ENCODE measurements at regions not wholly inside any gene's neighbourhood (a gene's known extent, or its start where the extent isn't known, plus 50 kb on each side); places are given as distances from the start of the nearest gene placed in this dataset.

DNA sequence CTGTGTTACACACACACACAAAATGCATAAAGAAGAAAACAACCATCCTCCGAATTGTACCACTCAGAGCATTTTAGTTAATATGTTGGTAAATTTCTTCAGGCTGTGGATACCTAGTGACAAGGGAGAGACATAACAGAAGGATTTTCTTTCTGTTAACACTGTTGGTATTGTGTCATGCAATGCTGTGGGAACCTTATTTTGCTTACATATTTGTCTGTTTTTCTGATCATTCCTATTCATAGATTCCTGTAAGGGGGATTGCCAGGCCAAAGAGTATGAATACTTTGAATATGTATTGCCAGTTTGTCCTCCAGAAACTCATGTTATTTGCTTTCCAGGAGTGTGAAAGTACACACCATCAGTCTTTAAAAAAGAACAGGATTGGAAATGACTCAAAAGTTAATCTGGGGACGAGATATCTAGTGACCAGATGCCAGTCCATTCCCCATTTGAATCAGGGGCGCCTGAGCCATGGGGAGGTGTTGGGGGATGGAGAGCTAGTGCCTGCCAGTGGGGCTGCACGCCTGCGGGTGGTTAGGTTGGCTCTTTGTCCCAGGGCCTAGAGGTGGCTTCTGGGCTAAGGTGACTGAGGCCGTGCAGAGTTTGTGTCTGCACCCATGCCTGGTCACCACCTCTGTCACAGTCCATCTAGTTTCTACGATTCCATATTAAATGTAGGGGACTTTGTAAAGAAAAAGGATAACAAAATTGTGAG lies 142.0 kb downstream of the PTPN20 start:
- BruUV-seq (replicated peaks), result no TSS peak
- intact Hi-C loops (cut with micrococcal nuclease), result no loop called here
- H3K27ac Mint-ChIP-seq (ENCODE audit: low read depth, unreplicated experiment), result no peak overlapping the region
- TF ChIP-seq, protein P1, sequence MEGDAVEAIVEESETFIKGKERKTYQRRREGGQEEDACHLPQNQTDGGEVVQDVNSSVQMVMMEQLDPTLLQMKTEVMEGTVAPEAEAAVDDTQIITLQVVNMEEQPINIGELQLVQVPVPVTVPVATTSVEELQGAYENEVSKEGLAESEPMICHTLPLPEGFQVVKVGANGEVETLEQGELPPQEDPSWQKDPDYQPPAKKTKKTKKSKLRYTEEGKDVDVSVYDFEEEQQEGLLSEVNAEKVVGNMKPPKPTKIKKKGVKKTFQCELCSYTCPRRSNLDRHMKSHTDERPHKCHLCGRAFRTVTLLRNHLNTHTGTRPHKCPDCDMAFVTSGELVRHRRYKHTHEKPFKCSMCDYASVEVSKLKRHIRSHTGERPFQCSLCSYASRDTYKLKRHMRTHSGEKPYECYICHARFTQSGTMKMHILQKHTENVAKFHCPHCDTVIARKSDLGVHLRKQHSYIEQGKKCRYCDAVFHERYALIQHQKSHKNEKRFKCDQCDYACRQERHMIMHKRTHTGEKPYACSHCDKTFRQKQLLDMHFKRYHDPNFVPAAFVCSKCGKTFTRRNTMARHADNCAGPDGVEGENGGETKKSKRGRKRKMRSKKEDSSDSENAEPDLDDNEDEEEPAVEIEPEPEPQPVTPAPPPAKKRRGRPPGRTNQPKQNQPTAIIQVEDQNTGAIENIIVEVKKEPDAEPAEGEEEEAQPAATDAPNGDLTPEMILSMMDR (IDR thresholded peaks at IDR 0.05; ENCODE audit: unreplicated experiment), result no peak
- no peak overlapping the region for H3K4me3 Mint-ChIP-seq (ENCODE audit: unreplicated experiment)
- peaks cover 27% of the 10 kb centered on the region for H3K27me3 Mint-ChIP-seq (ENCODE audit: insufficient read depth, unreplicated experiment)
- H3K36me3 Mint-ChIP-seq (ENCODE audit: insufficient read depth, unreplicated experiment), result no peaks in the 10 kb centered on the region
- no peak for DNase-seq (ENCODE audit: unreplicated experiment)
- H3K9me3 Mint-ChIP-seq (ENCODE audit: unreplicated experiment), result no peaks in the 10 kb centered on the region
- ChIA-PET CTCF (interaction anchor here (0.8 to 3.7 kb wide), 2 partner anchors 18 to 258 kb away, joined by 4 to 14 read pairs; no protein-coding TSS in a partner anchor), POLR2A (no interaction called here)
- H3K4me1 Mint-ChIP-seq (ENCODE audit: insufficient read depth, unreplicated experiment), result no peaks in the 10 kb centered on the region

DNA sequence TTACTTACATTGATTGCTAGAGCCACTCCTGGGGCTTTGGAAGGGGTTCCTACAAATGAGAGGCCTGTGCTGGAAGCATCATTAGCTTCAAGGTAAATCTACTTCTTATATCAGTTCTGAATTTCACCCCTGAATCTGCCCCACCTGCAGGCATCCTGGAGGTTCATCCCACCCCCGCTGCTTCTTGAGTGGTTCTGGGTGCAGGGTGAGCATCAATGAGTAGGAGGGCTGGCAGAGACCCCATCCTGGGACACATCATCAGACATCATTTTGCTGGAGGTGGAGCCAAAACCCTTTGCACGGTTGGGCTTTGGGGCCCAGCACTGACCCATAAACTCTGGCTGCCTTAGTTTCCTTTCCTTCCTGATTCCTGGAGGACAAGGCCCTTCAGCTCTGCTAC lies 143.7 kb downstream of the PTPN20 start:
- peaks cover 43% of the 10 kb centered on the region for H3K27me3 Mint-ChIP-seq (ENCODE audit: insufficient read depth, unreplicated experiment)
- H3K27ac Mint-ChIP-seq (ENCODE audit: low read depth, unreplicated experiment), result no peak overlapping the region
- POLR2A ChIA-PET, result no interaction called here

DNA sequence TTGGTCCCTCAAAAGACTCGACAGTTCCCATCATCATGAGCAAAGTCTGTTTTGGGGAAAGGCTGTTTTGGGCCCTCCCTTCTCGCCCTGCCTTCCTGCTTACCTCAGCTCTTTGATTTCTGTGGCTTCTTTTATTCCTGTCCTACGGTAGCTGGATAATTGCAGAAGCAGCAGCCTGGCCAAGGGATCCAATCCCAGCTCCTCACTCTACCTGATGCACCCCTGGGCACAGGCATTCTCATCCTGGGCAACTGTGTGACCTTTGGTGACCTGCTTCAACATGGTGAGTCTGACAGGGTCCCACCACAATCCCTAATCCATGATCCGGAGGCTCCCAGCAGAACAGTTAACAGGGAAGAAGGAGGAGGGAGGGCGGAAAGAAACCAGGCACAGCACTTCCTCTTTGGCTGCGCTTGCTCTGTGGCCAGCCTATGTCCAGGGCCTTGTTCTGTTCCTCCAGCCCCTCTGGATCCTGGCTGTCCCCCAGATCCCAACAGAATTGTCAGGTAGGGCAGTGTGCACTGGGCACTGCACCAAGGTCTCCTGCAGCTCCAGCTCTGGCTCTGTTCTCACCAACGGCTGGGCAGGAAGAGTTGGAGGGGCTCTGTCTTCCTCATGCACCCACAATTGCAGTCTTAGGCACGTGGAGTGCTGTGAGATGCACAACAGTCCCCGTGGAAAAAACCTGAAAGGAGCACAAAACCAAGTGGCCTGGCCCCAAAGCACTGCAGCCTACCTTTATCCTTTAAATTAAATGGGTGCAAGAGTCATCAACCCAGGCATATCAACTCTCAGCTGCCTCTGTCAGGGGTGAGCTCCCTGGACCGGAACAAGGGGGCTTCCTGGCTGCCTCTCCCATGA lies 144.4 kb downstream of the PTPN20 start:
- Mint-ChIP-seq H3K4me3 (ENCODE audit: unreplicated experiment) (no peak overlapping the region), H3K27ac (ENCODE audit: low read depth, unreplicated experiment) (no peak overlapping the region), H3K27me3 (ENCODE audit: insufficient read depth, unreplicated experiment) (peaks cover 43% of the 10 kb centered on the region), H3K4me1 (ENCODE audit: insufficient read depth, unreplicated experiment) (no peaks in the 10 kb centered on the region), H3K36me3 (ENCODE audit: insufficient read depth, unreplicated experiment) (no peaks in the 10 kb centered on the region), H3K9me3 (ENCODE audit: unreplicated experiment) (no peaks in the 10 kb centered on the region)
- no TSS peak for BruUV-seq (replicated peaks)
- DNase-seq (ENCODE audit: unreplicated experiment), result no peak
- TF ChIP-seq, protein P1 (IDR thresholded peaks at IDR 0.05; ENCODE audit: unreplicated experiment), result no peak
- ChIA-PET POLR2A (no interaction called here), CTCF (interaction anchor here (0.8 to 3.7 kb wide), 4 partner anchors 17 to 256 kb away, joined by 3 to 14 read pairs (median 4); no protein-coding TSS in a partner anchor)
- intact Hi-C loops (cut with micrococcal nuclease), result no loop called here

More for the DNA sequence above, 143.7 kb downstream of the PTPN20 start:
- Mint-ChIP-seq H3K4me1 (ENCODE audit: insufficient read depth, unreplicated experiment) (no peaks in the 10 kb centered on the region), H3K4me3 (ENCODE audit: unreplicated experiment) (no peak overlapping the region), H3K9me3 (ENCODE audit: unreplicated experiment) (no peaks in the 10 kb centered on the region), H3K36me3 (ENCODE audit: insufficient read depth, unreplicated experiment) (no peaks in the 10 kb centered on the region)
- DNase-seq (ENCODE audit: unreplicated experiment), result no peak
- no TSS peak for BruUV-seq (replicated peaks)
- CTCF ChIA-PET, result interaction anchor here (0.6 to 3.7 kb wide), 4 partner anchors 17 to 257 kb away, joined by 3 to 14 read pairs (median 5); no protein-coding TSS in a partner anchor
- intact Hi-C loops (cut with micrococcal nuclease), result no loop called here
- TF ChIP-seq, protein P1 (IDR thresholded peaks at IDR 0.05; ENCODE audit: unreplicated experiment), result no peak

- intact Hi-C loops (cut with micrococcal nuclease), result no loop called here
These were observed 145.0 kb downstream of the PTPN20 start for GRCh38 chr10:47056247-47056510.

More at GRCh38 chr10:47056247-47056510, 145.0 kb downstream of the PTPN20 start:
- no TSS peak for BruUV-seq (replicated peaks)
- DNase-seq (ENCODE audit: unreplicated experiment), result no peak
- ChIA-PET CTCF (interaction anchor here (1.0 to 3.7 kb wide), 2 partner anchors 25 to 255 kb away, joined by 3 to 14 read pairs; no protein-coding TSS in a partner anchor), POLR2A (no interaction called here)
- no peak overlapping the region for H3K4me3 Mint-ChIP-seq (ENCODE audit: unreplicated experiment)
- TF ChIP-seq, protein P1 (IDR thresholded peaks at IDR 0.05; ENCODE audit: unreplicated experiment), result no peak
- H3K27me3 Mint-ChIP-seq (ENCODE audit: insufficient read depth, unreplicated experiment), result peaks cover 45% of the 10 kb centered on the region
- no peak overlapping the region for H3K27ac Mint-ChIP-seq (ENCODE audit: low read depth, unreplicated experiment)
- H3K36me3 Mint-ChIP-seq (ENCODE audit: insufficient read depth, unreplicated experiment), result no peaks in the 10 kb centered on the region
- no peaks in the 10 kb centered on the region for H3K4me1 Mint-ChIP-seq (ENCODE audit: insufficient read depth, unreplicated experiment)
- no peaks in the 10 kb centered on the region for H3K9me3 Mint-ChIP-seq (ENCODE audit: unreplicated experiment)
